SK-N-MC (cell line): ENCODE measurements at regions not wholly inside any gene's neighbourhood (a gene's known extent, or its start where the extent isn't known, plus 50 kb on each side); places are given as distances from the start of the nearest gene placed in this dataset.

Experiments
- DNase-seq: peaks from one replicate; pipeline ENCODE4 v3.0.0-alpha.2; 2011; ENCODE audit warnings: low read depth, low spot score
- H3K27ac ChIP-seq: fragments of 200-600 bp; sonication (generic); 2 replicates; pipeline ENCODE4 v1.5.1; 2016; ENCODE audit warnings: mixed run types
- H3K36me3 ChIP-seq: fragments of 200-600 bp; sonication (generic); 2 replicates; pipeline ENCODE4 v1.6.1; 2017; ENCODE audit warnings: antibody characterized with exemption, low read length, mixed read lengths; ENCODE audit not compliant: insufficient read depth
- H3K4me3 ChIP-seq: fragments of 200-600 bp; sonication (generic); 2 replicates; pipeline ENCODE4 v1.5.1; 2016
- H3K9ac ChIP-seq: fragments of 200-600 bp; sonication (generic); 2 replicates; pipeline ENCODE4 v1.8.0; 2017; ENCODE audit warnings: mixed run types, mixed read lengths; ENCODE audit not compliant: insufficient read length
- H3K9me3 ChIP-seq: fragments of 200-600 bp; sonication (generic); 2 replicates; pipeline ENCODE4 v1.6.1; 2017; ENCODE audit warnings: low read depth, mild to moderate bottlenecking, antibody characterized with exemption, low read length, moderate library complexity, mixed read lengths
- EZH2 ChIP-seq: fragments of 200-600 bp; sonication (generic); IDR thresholded peaks from one replicate; pipeline ENCODE4 v1.6.1; 2017; ENCODE audit warnings: antibody characterized with exemption
- FOXP2 ChIP-seq: optimal IDR thresholded peaks from 2 replicates; pipeline ENCODE3; 2011; ENCODE audit warnings: mild to moderate bottlenecking, moderate library complexity; ENCODE audit not compliant: insufficient read depth; ENCODE audit errors: extremely low read length, control extremely low read depth
- POLR2AphosphoS5 ChIP-seq: IDR thresholded peaks from 2 replicates; pipeline ENCODE4 v1.6.1; 2012; ENCODE audit warnings: mild to moderate bottlenecking, low read depth, low read length, borderline replicate concordance

GRCh38 chr5:175021321-175021720 is 296.9 kb downstream of the MSX2 start:
- TF ChIP-seq POLR2AphosphoS5 (no peak), EZH2 (no peak), FOXP2 (no peak)
- H3K9ac ChIP-seq: no peak overlapping the region
- no peak overlapping the region for H3K27ac ChIP-seq
- no peaks in the 10 kb centered on the region for H3K36me3 ChIP-seq
- no peak for DNase-seq
- H3K4me3 ChIP-seq: no peak overlapping the region
- no peaks in the 10 kb centered on the region for H3K9me3 ChIP-seq

- no peaks in the 10 kb centered on the region for H3K9me3 ChIP-seq
- no peak overlapping the region for H3K4me3 ChIP-seq
- TF ChIP-seq EZH2: no peak
- no peak for TF ChIP-seq FOXP2
- TF ChIP-seq POLR2AphosphoS5: no peak
- no peak overlapping the region for H3K27ac ChIP-seq
- DNase-seq: no peak
- H3K36me3 ChIP-seq: no peaks in the 10 kb centered on the region
- H3K9ac ChIP-seq: no peak overlapping the region
These were observed 290.8 kb downstream of the MSX2 start for GRCh38 chr5:175015028-175015685.

GRCh38 chr5:175013251-175013650 is 288.9 kb downstream of the MSX2 start:
- DNase-seq: no peak
- TF ChIP-seq EZH2: no peak
- TF ChIP-seq FOXP2: no peak
- no peak for TF ChIP-seq POLR2AphosphoS5
- H3K9me3 ChIP-seq: no peaks in the 10 kb centered on the region
- H3K9ac ChIP-seq: no peak overlapping the region
- H3K4me3 ChIP-seq: no peak overlapping the region
- no peak overlapping the region for H3K27ac ChIP-seq
- no peaks in the 10 kb centered on the region for H3K36me3 ChIP-seq

DNA sequence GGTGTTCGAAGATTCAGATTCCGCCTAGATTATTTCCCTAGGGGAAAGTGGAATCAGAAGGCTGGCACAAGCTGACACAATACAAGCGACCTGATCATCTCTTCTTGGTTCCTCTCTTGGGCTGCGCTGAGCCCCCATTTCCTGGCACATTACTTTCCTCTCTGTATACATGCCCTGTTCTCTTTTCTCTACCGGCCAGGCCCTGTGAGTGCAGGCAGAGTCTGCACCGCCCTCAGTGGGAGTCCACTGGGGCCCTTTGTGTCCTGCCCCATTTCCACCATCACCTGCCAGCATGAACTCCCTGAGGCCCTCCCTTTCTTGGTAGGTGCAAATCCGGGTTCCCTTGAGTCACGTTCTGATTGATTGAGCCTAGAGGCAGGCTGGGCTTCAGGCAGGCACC is 287.9 kb downstream of the MSX2 start:
- Histone ChIP-seq H3K9me3 (no peaks in the 10 kb centered on the region), H3K27ac (no peak overlapping the region), H3K9ac (no peak overlapping the region), H3K4me3 (no peak overlapping the region), H3K36me3 (no peaks in the 10 kb centered on the region)
- no peak for DNase-seq
- TF ChIP-seq FOXP2 (no peak), POLR2AphosphoS5 (no peak), EZH2 (no peak)

GRCh38 chr5:175003531-175003930 is 279.1 kb downstream of the MSX2 start:
- peak; percentile 74 for DNase-seq
- TF ChIP-seq FOXP2 (peak; percentile 96), EZH2 (no peak)
- Histone ChIP-seq H3K4me3 (no peak overlapping the region), H3K9me3 (no peaks in the 10 kb centered on the region), H3K36me3 (no peaks in the 10 kb centered on the region), H3K27ac (peak overlapping the region; percentile 84), H3K9ac (no peak overlapping the region)

GRCh38 chr5:175001876-175002645 is 277.7 kb downstream of the MSX2 start:
- TF ChIP-seq POLR2AphosphoS5 (no peak), FOXP2 (no peak), EZH2 (no peak)
- Histone ChIP-seq H3K4me3 (no peak overlapping the region), H3K27ac (no peak overlapping the region), H3K36me3 (no peaks in the 10 kb centered on the region), H3K9me3 (no peaks in the 10 kb centered on the region), H3K9ac (no peak overlapping the region)
- no peak for DNase-seq

DNA sequence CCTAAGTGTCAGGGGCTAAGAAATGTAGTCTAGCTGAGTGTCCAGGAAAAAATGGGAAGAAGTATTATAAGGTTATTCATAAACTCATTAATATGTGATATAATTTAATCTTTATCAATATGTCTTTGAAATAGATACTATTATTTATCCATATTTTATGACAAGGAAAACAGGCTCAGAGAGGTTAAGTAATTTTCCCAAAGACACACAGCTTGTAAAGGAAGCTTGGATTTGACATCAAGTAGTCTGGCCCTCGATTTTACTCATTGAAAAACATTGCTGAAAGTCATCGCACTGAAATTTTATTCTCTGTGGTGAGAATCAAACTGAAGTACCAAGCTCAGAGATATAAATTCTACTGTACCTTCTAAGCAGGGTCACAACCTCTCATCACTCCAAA is 276.9 kb downstream of the MSX2 start:
- TF ChIP-seq POLR2AphosphoS5 (no peak), FOXP2 (no peak), EZH2 (no peak)
- no peaks in the 10 kb centered on the region for H3K9me3 ChIP-seq
- no peak overlapping the region for H3K4me3 ChIP-seq
- no peak overlapping the region for H3K9ac ChIP-seq
- no peak overlapping the region for H3K27ac ChIP-seq
- no peak for DNase-seq
- no peaks in the 10 kb centered on the region for H3K36me3 ChIP-seq

DNA sequence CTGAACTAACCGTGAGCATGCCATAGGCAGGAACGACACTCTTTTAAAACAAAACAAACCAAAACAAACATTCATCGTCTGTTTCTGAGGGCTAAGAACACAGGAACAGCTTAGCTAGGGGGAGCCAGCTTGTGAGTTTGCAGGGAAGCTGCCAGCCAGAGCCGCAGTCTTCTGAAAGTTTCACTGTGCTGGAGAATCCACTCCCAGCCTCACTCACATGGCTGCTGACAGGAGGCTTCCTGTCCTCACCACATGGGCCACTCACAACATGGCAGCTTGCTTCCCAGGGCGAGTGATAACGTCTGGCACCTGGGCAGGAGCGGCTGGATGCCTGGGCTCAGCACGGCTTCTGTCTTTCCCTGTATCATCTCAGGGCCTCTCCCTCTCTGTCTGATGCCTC is 275.2 kb downstream of the MSX2 start:
- DNase-seq: no peak
- H3K9me3 ChIP-seq: no peaks in the 10 kb centered on the region
- H3K36me3 ChIP-seq: no peaks in the 10 kb centered on the region
- H3K9ac ChIP-seq: no peak overlapping the region
- no peak overlapping the region for H3K4me3 ChIP-seq
- TF ChIP-seq FOXP2: no peak
- TF ChIP-seq EZH2: no peak
- no peak for TF ChIP-seq POLR2AphosphoS5
- H3K27ac ChIP-seq: no peak overlapping the region

DNA sequence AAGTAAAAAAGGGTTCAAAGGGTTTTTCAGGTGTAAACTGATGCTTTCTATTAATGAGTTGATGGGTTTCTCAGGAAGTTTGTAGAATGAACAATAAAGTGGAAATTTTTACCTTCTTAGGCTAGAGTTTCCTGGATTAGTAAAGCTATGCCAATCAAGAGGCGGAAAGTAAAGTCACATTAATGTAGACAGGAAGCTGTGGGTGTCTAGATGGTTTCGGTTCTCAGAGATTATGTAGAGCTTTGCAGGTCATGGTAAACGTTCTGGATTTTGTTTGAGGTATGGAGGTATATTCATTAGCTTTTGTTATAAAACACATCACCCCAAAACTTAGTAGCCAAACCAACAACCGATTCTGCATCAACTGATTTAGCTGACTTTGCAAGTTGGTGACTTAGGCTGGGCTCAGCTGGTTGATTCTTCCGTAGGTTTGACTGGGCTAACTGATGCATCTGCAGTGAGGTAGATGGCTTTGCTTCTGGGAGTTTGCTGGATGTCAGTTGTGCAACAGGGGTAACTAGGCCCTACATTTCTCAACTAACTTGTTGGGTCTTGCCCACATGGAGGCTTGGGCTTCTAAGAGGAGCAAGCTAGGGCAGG is 273.8 kb downstream of the MSX2 start:
- H3K27ac ChIP-seq: no peak overlapping the region
- no peak overlapping the region for H3K9ac ChIP-seq
- no peaks in the 10 kb centered on the region for H3K9me3 ChIP-seq
- H3K36me3 ChIP-seq: no peaks in the 10 kb centered on the region
- no peak for DNase-seq
- no peak overlapping the region for H3K4me3 ChIP-seq
- TF ChIP-seq POLR2AphosphoS5: no peak
